OCI-LY1 (cell line): ENCODE measurements at regions not wholly inside any gene's neighbourhood (a gene's known extent, or its start where the extent isn't known, plus 50 kb on each side); places are given as distances from the start of the nearest gene placed in this dataset.

ENCODE experiments used
- CTCF ChIP-seq: fragments of 200-600 bp; sonication (generic), shearing (Covaris generic); IDR thresholded peaks from 2 replicates; pipeline ENCODE4 v1.5.1; 2017; ENCODE audit warnings: mild to moderate bottlenecking, antibody characterized with exemption, low read length, moderate library complexity, mixed read lengths
- EZH2 ChIP-seq: fragments of 200-600 bp; sonication (generic), shearing (Covaris generic); IDR thresholded peaks from 2 replicates; pipeline ENCODE4 v1.8.0; 2017; ENCODE audit warnings: borderline replicate concordance, mixed run types, mild to moderate bottlenecking, antibody characterized with exemption, low read length, moderate library complexity, mixed read lengths

- TF ChIP-seq CTCF (no peak), EZH2 (no peak)
These were observed 179.4 kb downstream of the RHOU start for GRCh38 chr1:228914700-228915099.
